Epidermal melanocyte (primary cell): ENCODE measurements at regions not wholly inside any gene's neighbourhood (a gene's known extent, or its start where the extent isn't known, plus 50 kb on each side); places are given as distances from the start of the nearest gene placed in this dataset.

ENCODE experiments used
- DNase-seq: peaks from one replicate; pipeline ENCODE4 v3.0.0; 2011; ENCODE audit warnings: low spot score; ENCODE audit not compliant: insufficient read length

GRCh38 chr17:77666462-77666861 is 292.0 kb upstream of the TNRC6C start:
- DNase-seq = no peak

- no peak for DNase-seq
Measured at GRCh38 chr17:77666881-77667395, 291.6 kb upstream of the TNRC6C start.

- no peak for DNase-seq
Measured at GRCh38 chr17:77667478-77667877, 291.0 kb upstream of the TNRC6C start.

- no peak for DNase-seq
Measured at GRCh38 chr17:77668518-77668917, 290.0 kb upstream of the TNRC6C start.

- DNase-seq = no peak
Measured at GRCh38 chr17:77670173-77670572, 288.3 kb upstream of the TNRC6C start.

- DNase-seq = no peak
Measured at GRCh38 chr17:77674358-77674757, 284.1 kb upstream of the TNRC6C start.

- DNase-seq = no peak
Measured at GRCh38 chr17:77675411-77675810, 283.1 kb upstream of the TNRC6C start.

GRCh38 chr17:77675816-77676215 is 282.7 kb upstream of the TNRC6C start:
- DNase-seq = no peak

GRCh38 chr17:77676237-77676661 is 282.3 kb upstream of the TNRC6C start:
- DNase-seq = no peak

- peak; percentile 65 for DNase-seq
Measured at GRCh38 chr17:77677211-77677610, 281.3 kb upstream of the TNRC6C start.

GRCh38 chr17:77677630-77678029 is 280.9 kb upstream of the TNRC6C start:
- no peak for DNase-seq

- no peak for DNase-seq
Measured at GRCh38 chr17:77679589-77679988, 278.9 kb upstream of the TNRC6C start.

GRCh38 chr17:77681861-77682260 is 276.6 kb upstream of the TNRC6C start:
- DNase-seq = no peak

- no peak for DNase-seq
Measured at GRCh38 chr17:77684803-77685798, 273.4 kb upstream of the TNRC6C start.

- DNase-seq = no peak
Measured at GRCh38 chr17:77685881-77686486, 272.5 kb upstream of the TNRC6C start.

- DNase-seq = no peak
Measured at GRCh38 chr17:77686903-77687302, 271.6 kb upstream of the TNRC6C start.

- DNase-seq = no peak
Measured at GRCh38 chr17:77687417-77687816, 271.1 kb upstream of the TNRC6C start.

GRCh38 chr17:77687921-77688320 is 270.6 kb upstream of the TNRC6C start:
- DNase-seq = no peak

- no peak for DNase-seq
Measured at GRCh38 chr17:77688369-77688768, 270.1 kb upstream of the TNRC6C start.

GRCh38 chr17:77690271-77691161 is 268.0 kb upstream of the TNRC6C start:
- no peak for DNase-seq
